AG04449 (cell line): ENCODE measurements at regions not wholly inside any gene's neighbourhood (a gene's known extent, or its start where the extent isn't known, plus 50 kb on each side); places are given as distances from the start of the nearest gene placed in this dataset.

Source experiments
- CTCF ChIA-PET: fragments of 350-600 bp; formaldehyde crosslinking; extraction: SDS; loops from one replicate; lab custom pipeline; 2021; ENCODE audit warnings: antibody characterized with exemption; lab: Yijun Ruan, JAX
- POLR2A ChIA-PET: fragments of 400-600, 350-600 bp; formaldehyde crosslinking; extraction: SDS; loops from one replicate; lab custom pipeline; 2020; ENCODE audit warnings: antibody characterized with exemption, inconsistent platforms; lab: Yijun Ruan, JAX
- DNase-seq: peaks from one replicate; pipeline ENCODE4 v3.0.0-alpha.2; 2010; ENCODE audit warnings: low read depth, low spot score
- H3K4me3 ChIP-seq: 2 replicates; pipeline ENCODE4 v1.5.1; 2011; ENCODE audit warnings: low read depth, mild to moderate bottlenecking, control low read depth, low read length
- CTCF ChIP-seq: IDR thresholded peaks from one replicate; pipeline ENCODE4 v1.5.1; 2011; ENCODE audit warnings: mild to moderate bottlenecking, moderate library complexity, low read length, control low read depth, inconsistent platforms; ENCODE audit not compliant: insufficient read depth; ENCODE audit errors: missing control alignments

- ChIA-PET POLR2A (no interaction called here), CTCF (interaction anchor here (0.7 kb wide), 1 partner anchor 56 kb away, joined by 3 read pairs; no protein-coding TSS in a partner anchor)
- H3K4me3 ChIP-seq, result no peak overlapping the region
- no peak for DNase-seq
- TF ChIP-seq CTCF, result no peak
Measured at GRCh38 chr4:16386711-16387320, 160.5 kb upstream of the TAPT1 start.

GRCh38 chr4:16384576-16384975 is 158.3 kb upstream of the TAPT1 start:
- no peak for TF ChIP-seq CTCF
- H3K4me3 ChIP-seq, result no peak overlapping the region
- no peak for DNase-seq
- CTCF ChIA-PET, result no interaction called here
- POLR2A ChIA-PET, result no interaction called here

- no peak for DNase-seq
- H3K4me3 ChIP-seq, result no peak overlapping the region
- no peak for TF ChIP-seq CTCF
- ChIA-PET CTCF (no interaction called here), POLR2A (no interaction called here)
Measured at GRCh38 chr4:16382571-16382970, 156.3 kb upstream of the TAPT1 start.

- CTCF ChIA-PET, result no interaction called here
- TF ChIP-seq CTCF, result no peak
- H3K4me3 ChIP-seq, result no peak overlapping the region
- POLR2A ChIA-PET, result no interaction called here
- no peak for DNase-seq
Measured at GRCh38 chr4:16377887-16378286, 151.6 kb upstream of the TAPT1 start.

GRCh38 chr4:16365036-16365569 is 138.8 kb upstream of the TAPT1 start:
- no peak overlapping the region for H3K4me3 ChIP-seq
- CTCF ChIA-PET, result no interaction called here
- POLR2A ChIA-PET, result no interaction called here
- no peak for TF ChIP-seq CTCF
- DNase-seq, result no peak

GRCh38 chr4:16360694-16361262 is 134.5 kb upstream of the TAPT1 start:
- ChIA-PET POLR2A (no interaction called here), CTCF (no interaction called here)
- no peak for TF ChIP-seq CTCF
- no peak overlapping the region for H3K4me3 ChIP-seq
- no peak for DNase-seq
